Neural crest cell (in vitro differentiated cells): ENCODE measurements at regions not wholly inside any gene's neighbourhood (a gene's known extent, or its start where the extent isn't known, plus 50 kb on each side); places are given as distances from the start of the nearest gene placed in this dataset.

Experiments used
- DNase-seq: peaks from one replicate; pipeline ENCODE4 v3.0.0; 2021; ENCODE audit warnings: low read depth, mixed read lengths, low spot score
- H3K27ac Mint-ChIP-seq: one replicate; pipeline ENCODE4 v1.8.0; 2021; ENCODE audit warnings: mild to moderate bottlenecking, mixed read lengths; ENCODE audit not compliant: unreplicated experiment
- H3K27me3 Mint-ChIP-seq: 2 replicates; pipeline ENCODE4 v1.8.0; 2021; ENCODE audit warnings: low read depth, mild to moderate bottlenecking, mixed read lengths
- H3K36me3 Mint-ChIP-seq: 2 replicates; pipeline ENCODE4 v1.8.0; 2021; ENCODE audit warnings: low read depth, mild to moderate bottlenecking, mixed read lengths
- H3K4me1 Mint-ChIP-seq: 2 replicates; pipeline ENCODE4 v1.8.0; 2021; ENCODE audit warnings: mixed read lengths
- H3K4me3 Mint-ChIP-seq: one replicate; pipeline ENCODE4 v1.8.0; 2021; ENCODE audit warnings: mild to moderate bottlenecking, mixed read lengths
- H3K9me3 Mint-ChIP-seq: 2 replicates; pipeline ENCODE4 v1.8.0; 2021; ENCODE audit warnings: mixed read lengths
- TF ChIP-seq, protein P1 (sequence below): fragments of 200-600 bp; sonication (generic); conservative IDR thresholded peaks from 2 replicates; pipeline ENCODE4 v1.5.0; 2021; ENCODE audit warnings: antibody characterized with exemption, mild to moderate bottlenecking

DNA sequence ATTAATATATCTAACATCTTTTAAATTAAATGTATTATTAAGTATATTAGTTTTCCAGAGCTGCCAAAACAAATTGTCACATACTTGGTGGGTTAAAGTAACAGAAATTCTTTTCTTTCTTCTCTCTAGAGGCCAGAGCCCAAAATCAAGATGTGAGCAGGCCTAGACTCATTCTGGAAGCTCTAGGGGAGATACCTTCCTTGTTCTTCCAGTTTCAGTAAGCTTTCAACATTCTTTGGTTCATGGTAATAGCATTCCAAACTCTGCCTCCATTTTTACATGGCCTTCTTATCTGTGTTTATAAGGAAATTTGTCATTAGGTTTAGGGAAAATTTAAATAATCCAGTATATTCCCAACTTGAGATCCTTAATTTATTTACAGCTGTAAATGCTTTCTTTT, 1054.6 kb upstream of the GBE1 start:
- Mint-ChIP-seq H3K36me3 (peaks cover 1% of the 10 kb centered on the region), H3K27ac (no peak overlapping the region), H3K4me3 (no peak overlapping the region), H3K27me3 (no peaks in the 10 kb centered on the region), H3K9me3 (peaks cover 16% of the 10 kb centered on the region), H3K4me1 (no peaks in the 10 kb centered on the region)
- TF ChIP-seq, protein P1, sequence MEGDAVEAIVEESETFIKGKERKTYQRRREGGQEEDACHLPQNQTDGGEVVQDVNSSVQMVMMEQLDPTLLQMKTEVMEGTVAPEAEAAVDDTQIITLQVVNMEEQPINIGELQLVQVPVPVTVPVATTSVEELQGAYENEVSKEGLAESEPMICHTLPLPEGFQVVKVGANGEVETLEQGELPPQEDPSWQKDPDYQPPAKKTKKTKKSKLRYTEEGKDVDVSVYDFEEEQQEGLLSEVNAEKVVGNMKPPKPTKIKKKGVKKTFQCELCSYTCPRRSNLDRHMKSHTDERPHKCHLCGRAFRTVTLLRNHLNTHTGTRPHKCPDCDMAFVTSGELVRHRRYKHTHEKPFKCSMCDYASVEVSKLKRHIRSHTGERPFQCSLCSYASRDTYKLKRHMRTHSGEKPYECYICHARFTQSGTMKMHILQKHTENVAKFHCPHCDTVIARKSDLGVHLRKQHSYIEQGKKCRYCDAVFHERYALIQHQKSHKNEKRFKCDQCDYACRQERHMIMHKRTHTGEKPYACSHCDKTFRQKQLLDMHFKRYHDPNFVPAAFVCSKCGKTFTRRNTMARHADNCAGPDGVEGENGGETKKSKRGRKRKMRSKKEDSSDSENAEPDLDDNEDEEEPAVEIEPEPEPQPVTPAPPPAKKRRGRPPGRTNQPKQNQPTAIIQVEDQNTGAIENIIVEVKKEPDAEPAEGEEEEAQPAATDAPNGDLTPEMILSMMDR, result no peak
- DNase-seq, result no peak

DNA sequence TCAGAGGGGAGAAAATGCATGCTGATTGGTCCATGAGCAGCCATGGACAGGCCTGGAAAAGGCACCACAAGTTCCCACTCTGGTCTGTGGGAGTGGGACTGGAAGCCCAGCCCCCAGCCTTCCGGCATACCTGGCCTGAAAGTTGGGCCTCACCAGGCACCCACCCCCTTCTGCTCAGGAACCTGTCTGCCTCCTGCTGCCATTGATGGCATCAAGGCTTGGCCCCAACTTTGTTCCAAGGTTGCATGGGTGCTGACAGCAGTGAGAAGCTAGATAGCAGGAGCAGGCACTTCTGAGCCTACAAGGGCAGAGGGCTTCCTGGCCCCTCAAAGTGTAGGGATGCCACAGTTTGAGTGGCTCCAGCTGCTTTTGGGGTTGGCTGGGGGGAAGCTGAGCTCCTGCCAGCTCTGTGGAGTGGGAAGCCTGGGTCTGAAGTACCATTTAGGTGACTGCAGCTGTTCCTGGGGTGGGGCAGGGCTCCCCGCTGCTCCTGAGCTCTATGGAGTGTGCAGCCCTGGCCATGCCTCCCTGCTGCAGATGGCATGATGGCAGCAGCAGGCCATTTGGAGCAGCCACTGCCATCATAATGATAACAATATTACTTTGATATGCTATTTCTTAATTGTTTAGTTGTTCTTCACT, 1054.1 kb upstream of the GBE1 start:
- DNase-seq, result no peak
- TF ChIP-seq, protein P1, result no peak
- Mint-ChIP-seq H3K36me3 (no peaks in the 10 kb centered on the region), H3K27me3 (no peaks in the 10 kb centered on the region), H3K9me3 (peaks cover 16% of the 10 kb centered on the region), H3K27ac (no peak overlapping the region), H3K4me3 (no peak overlapping the region), H3K4me1 (no peaks in the 10 kb centered on the region)

DNA sequence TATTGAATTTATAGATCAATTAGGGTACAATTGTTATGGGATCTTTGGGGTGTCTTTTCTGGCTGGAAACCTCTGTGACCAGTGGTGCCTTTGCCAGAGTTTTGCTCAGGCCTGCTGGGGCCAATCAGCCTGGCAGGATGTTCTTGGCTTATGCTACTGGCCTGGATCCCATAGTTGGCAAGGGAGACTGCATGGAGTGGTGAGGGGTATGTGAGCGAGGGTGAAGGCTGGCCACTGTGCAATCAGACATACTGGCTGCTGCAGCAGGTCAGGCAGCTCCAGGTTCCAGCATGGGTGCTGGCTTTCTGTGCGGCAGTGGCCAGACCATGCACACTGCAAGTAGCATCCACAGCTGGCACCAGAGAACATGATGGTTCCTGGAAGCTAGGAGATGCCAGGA, 1053.2 kb upstream of the GBE1 start:
- DNase-seq, result no peak
- Mint-ChIP-seq H3K4me1 (no peaks in the 10 kb centered on the region), H3K9me3 (peaks cover 16% of the 10 kb centered on the region), H3K27me3 (no peaks in the 10 kb centered on the region), H3K4me3 (no peak overlapping the region), H3K36me3 (no peaks in the 10 kb centered on the region), H3K27ac (no peak overlapping the region)
- TF ChIP-seq, protein P1, result no peak

DNA sequence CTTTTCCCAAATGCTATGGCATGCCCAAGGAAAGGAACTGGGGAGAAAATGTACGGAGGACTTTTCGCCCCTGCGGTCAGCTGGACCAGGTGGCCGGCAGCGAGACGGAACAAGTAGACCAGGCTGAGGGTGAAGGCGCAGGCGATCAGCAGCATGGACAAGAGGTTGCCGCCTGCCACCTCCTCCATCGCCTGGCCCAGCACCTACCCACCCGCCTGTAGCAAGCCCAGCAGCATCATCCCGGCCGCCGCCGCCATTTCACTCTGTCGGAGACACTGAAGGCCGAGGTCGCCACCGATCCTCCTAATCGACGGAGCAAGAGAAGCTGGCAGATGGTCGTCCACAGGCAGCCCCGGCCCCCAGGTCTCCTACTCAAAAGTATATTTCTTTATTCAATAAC, 1046.3 kb upstream of the GBE1 start:
- TF ChIP-seq, protein P1, result no peak
- no peak overlapping the region for H3K4me3 Mint-ChIP-seq

DNA sequence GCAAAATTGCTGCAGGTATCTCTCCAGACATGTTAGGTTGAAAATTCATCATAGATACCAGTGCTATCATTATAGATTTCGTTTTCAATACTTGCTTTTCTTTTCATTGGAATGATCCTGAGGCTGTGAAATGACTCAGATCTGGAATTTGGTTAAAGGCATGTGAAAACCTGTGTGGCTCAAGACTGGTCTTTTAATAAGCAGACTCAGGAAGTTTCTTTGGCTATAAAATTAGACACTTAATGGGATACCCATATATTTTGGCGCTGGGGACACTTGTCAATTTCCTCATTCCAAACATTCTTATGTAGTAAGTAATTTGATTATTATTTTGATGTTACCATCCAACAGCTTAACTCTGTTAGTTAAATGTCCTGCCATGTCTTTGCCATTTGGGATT, 1041.1 kb upstream of the GBE1 start:
- no peak for DNase-seq
- Mint-ChIP-seq H3K4me3 (no peak overlapping the region), H3K27me3 (no peaks in the 10 kb centered on the region), H3K9me3 (no peaks in the 10 kb centered on the region), H3K27ac (no peak overlapping the region), H3K4me1 (no peaks in the 10 kb centered on the region), H3K36me3 (no peaks in the 10 kb centered on the region)
- TF ChIP-seq, protein P1, result no peak

More for the DNA sequence above, 1046.3 kb upstream of the GBE1 start:
- Mint-ChIP-seq H3K4me1 (no peaks in the 10 kb centered on the region), H3K27me3 (no peaks in the 10 kb centered on the region), H3K9me3 (peaks cover 9% of the 10 kb centered on the region), H3K27ac (no peak overlapping the region), H3K36me3 (no peaks in the 10 kb centered on the region)
- DNase-seq, result no peak

DNA sequence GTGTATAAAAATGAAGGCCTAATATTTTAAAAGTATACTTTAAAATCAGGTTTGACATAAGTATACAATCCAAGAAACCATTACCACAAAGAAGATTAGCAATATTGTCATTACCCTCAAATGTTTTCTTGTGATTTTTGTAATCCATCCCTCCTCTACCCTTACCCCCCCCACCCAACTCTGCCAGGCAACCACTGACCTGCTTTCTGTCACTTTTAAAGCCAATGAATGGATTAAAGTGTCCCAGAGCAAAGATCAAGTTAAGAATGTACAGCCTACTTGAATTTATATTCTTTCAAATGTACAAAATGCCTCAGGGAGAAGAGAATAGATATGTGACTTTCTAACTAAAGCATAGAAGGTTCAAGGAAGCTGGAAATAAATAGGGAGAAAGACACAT, 1038.8 kb upstream of the GBE1 start:
- DNase-seq, result no peak
- no peaks in the 10 kb centered on the region for H3K4me1 Mint-ChIP-seq
- no peak overlapping the region for H3K4me3 Mint-ChIP-seq
- no peaks in the 10 kb centered on the region for H3K27me3 Mint-ChIP-seq
- TF ChIP-seq, protein P1, result no peak
- H3K36me3 Mint-ChIP-seq, result no peaks in the 10 kb centered on the region
- H3K9me3 Mint-ChIP-seq, result no peaks in the 10 kb centered on the region
- H3K27ac Mint-ChIP-seq, result no peak overlapping the region
